Peyer's patch (tissue), 4 donors: ENCODE measurements at regions not wholly inside any gene's neighbourhood (a gene's known extent, or its start where the extent isn't known, plus 50 kb on each side); places are given as distances from the start of the nearest gene placed in this dataset.

Source experiments
- DNase-seq, 3 donors: peaks; one replicate each; pipeline ENCODE4 v3.0.0-alpha.2; 2017 to 2019
- H3K27ac ChIP-seq, 4 donors: fragments of 200-600 bp; sonication (generic); one replicate each; pipeline ENCODE4 v1.5.1; 2016 to 2019
- H3K27me3 ChIP-seq, 2 donors: fragments of 200-600 bp; sonication (generic); one replicate each; pipeline ENCODE4 v1.5.1; 2019
- H3K36me3 ChIP-seq, 3 donors: fragments of 200-600 bp; sonication (generic); one replicate each; pipeline ENCODE4 v1.5.1; 2016 to 2019
- H3K4me1 ChIP-seq, 4 donors: fragments of 200-600 bp; sonication (generic); one replicate each; pipeline ENCODE4 v1.5.1; 2016 to 2019
- H3K4me3 ChIP-seq, 4 donors: fragments of 200-600 bp; sonication (generic); 1 replicate in 3 of 4; 2 replicates in 1 of 4; pipeline ENCODE4 v1.5.1; 2016 to 2019; ENCODE audit warnings: mild to moderate bottlenecking in 1 of 4
- H3K9me3 ChIP-seq, 4 donors: fragments of 200-600 bp; sonication (generic); one replicate each; pipeline ENCODE4 v1.5.1; 2016 to 2019; ENCODE audit warnings: mild to moderate bottlenecking in 1 of 4
- CTCF ChIP-seq, 6 experiments: fragments of 450-650 bp in 4 of 6; fragments of 200-600 bp in 2 of 6; sonication (generic) in 1 of 6; IDR thresholded peaks; one replicate each; pipeline ENCODE4 v1.5.1; 2017 to 2019; ENCODE audit warnings: antibody characterized with exemption in 6 of 6, mild to moderate bottlenecking in 3 of 6, moderate library complexity in 1 of 6
- POLR2A ChIP-seq, 2 donors: fragments of 450-650 bp; IDR thresholded peaks; one replicate each; pipeline ENCODE4 v1.5.1; 2017; ENCODE audit warnings: antibody characterized with exemption in 2 of 2, mild to moderate bottlenecking in 2 of 2, moderate library complexity in 2 of 2

GRCh38 chr16:85330694-85331188 lies 218.5 kb upstream of the CIBAR2 start:
- no peak overlapping the region for H3K4me3 ChIP-seq
- no peaks in the 10 kb centered on the region for H3K9me3 ChIP-seq
- DNase-seq = no peak
- H3K27ac ChIP-seq = no peak overlapping the region
- TF ChIP-seq POLR2A (IDR thresholded peaks at IDR 0.05) (no peak), CTCF (IDR thresholded peaks at IDR 0.05) (peak in 5 of 6 experiments; percentile 17 to 44 (median 38))
- peaks cover 0 to 51% (median 6%) of the 10 kb centered on the region in 4 donors for H3K4me1 ChIP-seq
- H3K27me3 ChIP-seq = no peaks in the 10 kb centered on the region
- no peaks in the 10 kb centered on the region for H3K36me3 ChIP-seq

GRCh38 chr16:85331688-85332087 lies 219.4 kb upstream of the CIBAR2 start:
- H3K4me3 ChIP-seq = no peak overlapping the region
- no peak overlapping the region for H3K27ac ChIP-seq
- DNase-seq = peak in 2 of 3 donors; percentile 65 to 66
- no peaks in the 10 kb centered on the region for H3K9me3 ChIP-seq
- no peaks in the 10 kb centered on the region for H3K27me3 ChIP-seq
- H3K4me1 ChIP-seq = peaks cover 0 to 58% (median 9%) of the 10 kb centered on the region in 4 donors
- H3K36me3 ChIP-seq = no peaks in the 10 kb centered on the region
- no peak for TF ChIP-seq POLR2A (IDR thresholded peaks at IDR 0.05)
- peak in 1 of 6 experiments; percentile 11 for TF ChIP-seq CTCF (IDR thresholded peaks at IDR 0.05)

- TF ChIP-seq CTCF (IDR thresholded peaks at IDR 0.05) = no peak
- no peak for TF ChIP-seq POLR2A (IDR thresholded peaks at IDR 0.05)
- H3K4me3 ChIP-seq = no peak overlapping the region
- peaks cover 0 to 58% (median 9%) of the 10 kb centered on the region in 4 donors for H3K4me1 ChIP-seq
- no peaks in the 10 kb centered on the region for H3K27me3 ChIP-seq
- no peaks in the 10 kb centered on the region for H3K9me3 ChIP-seq
- no peak for DNase-seq
- H3K36me3 ChIP-seq = no peaks in the 10 kb centered on the region
- H3K27ac ChIP-seq = no peak overlapping the region
These were observed 219.9 kb upstream of the CIBAR2 start for GRCh38 chr16:85332175-85332574.

- Histone ChIP-seq H3K27ac (no peak overlapping the region), H3K4me3 (no peak overlapping the region), H3K9me3 (no peaks in the 10 kb centered on the region), H3K36me3 (no peaks in the 10 kb centered on the region), H3K4me1 (peaks cover 0 to 52% (median 9%) of the 10 kb centered on the region in 4 donors), H3K27me3 (no peaks in the 10 kb centered on the region)
- TF ChIP-seq CTCF (IDR thresholded peaks at IDR 0.05) (no peak), POLR2A (IDR thresholded peaks at IDR 0.05) (no peak)
- DNase-seq = no peak
These were observed 221.1 kb upstream of the CIBAR2 start for GRCh38 chr16:85333337-85333736.

- no peaks in the 10 kb centered on the region for H3K27me3 ChIP-seq
- H3K36me3 ChIP-seq = no peaks in the 10 kb centered on the region
- H3K4me3 ChIP-seq = no peak overlapping the region
- TF ChIP-seq POLR2A (IDR thresholded peaks at IDR 0.05) = no peak
- peak in 1 of 6 experiments; percentile 2 for TF ChIP-seq CTCF (IDR thresholded peaks at IDR 0.05)
- no peak for DNase-seq
- peak overlapping the region in 3 of 4 donors; percentile 56 to 91 (median 90) for H3K27ac ChIP-seq
- no peaks in the 10 kb centered on the region for H3K9me3 ChIP-seq
- H3K4me1 ChIP-seq = peaks cover 0 to 46% (median 9%) of the 10 kb centered on the region in 4 donors
These were observed 221.7 kb upstream of the CIBAR2 start for GRCh38 chr16:85333744-85334640.
